IgD-negative memory B cell (primary cell): ENCODE measurements at regions not wholly inside any gene's neighbourhood (a gene's known extent, or its start where the extent isn't known, plus 50 kb on each side); places are given as distances from the start of the nearest gene placed in this dataset.

Experiments
- H3K27ac Mint-ChIP-seq, 3 donors: one replicate each; pipeline ENCODE4 v1.8.0; 2020 to 2022; ENCODE audit warnings: mild to moderate bottlenecking in 3 of 3, mixed read lengths in 3 of 3, moderate library complexity in 1 of 3
- H3K27me3 Mint-ChIP-seq: one replicate; pipeline ENCODE4 v1.8.0; 2021; ENCODE audit warnings: mixed read lengths
- H3K36me3 Mint-ChIP-seq: one replicate; pipeline ENCODE4 v1.8.0; 2020; ENCODE audit warnings: mild to moderate bottlenecking, mixed read lengths
- H3K4me1 Mint-ChIP-seq, 3 donors: one replicate each; pipeline ENCODE4 v1.8.0; 2020 to 2022; ENCODE audit warnings: mixed read lengths in 3 of 3, mild to moderate bottlenecking in 1 of 3
- H3K4me3 Mint-ChIP-seq, 4 donors: one replicate each; pipeline ENCODE4 v1.8.0; 2020 to 2022; ENCODE audit warnings: mild to moderate bottlenecking in 4 of 4, mixed read lengths in 4 of 4, moderate library complexity in 3 of 4
- H3K9me3 Mint-ChIP-seq, 3 donors: one replicate each; pipeline ENCODE4 v1.8.0; 2020 to 2021; ENCODE audit warnings: mixed read lengths in 3 of 3, mild to moderate bottlenecking in 1 of 3

DNA sequence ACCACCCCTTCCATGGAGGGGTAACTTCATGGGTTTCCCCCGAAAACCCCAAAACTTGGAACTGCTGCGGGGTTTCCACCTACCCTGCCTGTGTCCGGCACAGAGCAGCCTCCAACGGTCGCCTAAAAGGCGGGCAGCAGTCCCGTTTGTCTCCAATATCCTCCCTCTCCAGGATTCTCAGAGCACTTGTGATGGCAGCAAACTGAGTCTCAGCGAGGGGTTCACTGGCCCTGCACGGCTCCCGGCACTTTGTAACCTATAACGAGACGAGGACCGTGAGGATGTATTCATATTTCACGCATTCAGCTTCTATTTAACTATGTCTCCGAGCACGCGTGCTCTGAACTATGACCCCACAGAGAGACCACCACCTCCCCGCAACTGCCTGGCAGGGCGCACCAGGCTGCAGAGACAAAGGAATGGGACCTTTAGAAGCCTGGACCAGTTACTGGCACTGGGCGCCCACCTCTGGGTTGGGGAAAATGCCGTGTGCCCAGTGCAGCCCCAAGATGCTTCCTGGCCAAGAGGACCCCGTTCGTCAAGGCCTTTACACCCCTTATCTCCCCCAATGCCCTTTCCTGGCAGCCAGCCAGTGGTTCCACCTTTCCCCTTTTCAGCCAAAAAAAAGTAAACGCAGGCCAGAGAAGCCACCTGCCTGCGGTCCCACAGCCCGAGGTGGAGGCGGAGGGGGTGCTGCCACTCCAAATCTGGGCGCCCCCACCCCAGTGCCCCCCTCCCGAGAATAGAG is 173.1 kb upstream of the RTL1 start:
- H3K27me3 Mint-ChIP-seq = peaks cover 45% of the 10 kb centered on the region
- H3K36me3 Mint-ChIP-seq = no peaks in the 10 kb centered on the region
- H3K4me1 Mint-ChIP-seq = no peaks in the 10 kb centered on the region
- H3K9me3 Mint-ChIP-seq = peaks cover 4 to 9% (median 6%) of the 10 kb centered on the region in 3 donors
- H3K27ac Mint-ChIP-seq = no peak overlapping the region
- H3K4me3 Mint-ChIP-seq = no peak overlapping the region

GRCh38 chr14:101077481-101078074 is 174.1 kb upstream of the RTL1 start:
- Mint-ChIP-seq H3K9me3 (peaks cover 4 to 10% (median 8%) of the 10 kb centered on the region in 3 donors), H3K4me1 (no peaks in the 10 kb centered on the region), H3K27ac (no peak overlapping the region), H3K36me3 (no peaks in the 10 kb centered on the region), H3K27me3 (peaks cover 41% of the 10 kb centered on the region), H3K4me3 (no peak overlapping the region)

GRCh38 chr14:101078170-101078891 is 174.8 kb upstream of the RTL1 start:
- no peaks in the 10 kb centered on the region for H3K36me3 Mint-ChIP-seq
- peak overlapping the region in 1 of 4 donors; percentile 5 for H3K4me3 Mint-ChIP-seq
- H3K4me1 Mint-ChIP-seq = no peaks in the 10 kb centered on the region
- H3K27ac Mint-ChIP-seq = no peak overlapping the region
- H3K9me3 Mint-ChIP-seq = peaks cover 4 to 10% (median 8%) of the 10 kb centered on the region in 3 donors
- peaks cover 41% of the 10 kb centered on the region for H3K27me3 Mint-ChIP-seq

- Mint-ChIP-seq H3K27ac (no peak overlapping the region), H3K27me3 (peaks cover 41% of the 10 kb centered on the region), H3K4me3 (no peak overlapping the region)
These were observed 175.3 kb upstream of the RTL1 start for GRCh38 chr14:101078892-101079221.

DNA sequence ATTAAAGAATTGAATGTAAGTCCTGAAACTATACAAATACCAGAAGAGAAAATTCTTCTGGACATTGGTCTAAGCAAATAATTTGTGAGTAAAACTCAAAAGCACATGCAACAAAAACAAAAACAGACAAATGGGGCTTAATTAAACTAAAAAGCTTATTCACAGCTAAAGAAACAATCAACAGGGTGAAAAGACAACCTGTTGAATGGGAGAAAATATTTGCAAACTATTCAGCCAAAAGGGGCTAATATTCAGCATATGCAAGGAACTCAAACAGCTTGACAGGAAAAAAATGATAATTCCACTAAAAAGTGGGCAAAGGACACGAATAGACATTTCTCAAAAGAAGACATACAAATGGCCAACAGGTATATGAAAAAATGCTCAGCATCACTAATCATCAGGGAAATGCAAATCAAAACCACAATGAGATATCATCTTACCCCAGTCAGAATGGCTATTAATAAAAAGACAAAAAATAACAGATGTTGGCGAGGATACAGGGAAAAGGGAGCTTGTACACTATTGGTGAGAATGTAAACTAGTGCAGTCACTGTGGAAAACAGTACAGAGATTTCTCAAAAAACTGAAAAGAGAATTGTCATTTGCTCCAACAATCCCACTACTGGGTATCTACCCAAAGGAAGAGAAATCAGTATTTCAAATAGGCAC is 177.5 kb upstream of the RTL1 start:
- peaks cover 4 to 11% (median 11%) of the 10 kb centered on the region in 3 donors for H3K9me3 Mint-ChIP-seq
- no peaks in the 10 kb centered on the region for H3K36me3 Mint-ChIP-seq
- H3K4me1 Mint-ChIP-seq = no peaks in the 10 kb centered on the region
- no peak overlapping the region for H3K4me3 Mint-ChIP-seq
- peaks cover 30% of the 10 kb centered on the region for H3K27me3 Mint-ChIP-seq
- H3K27ac Mint-ChIP-seq = no peak overlapping the region

More at GRCh38 chr14:101078892-101079221, 175.3 kb upstream of the RTL1 start:
- Mint-ChIP-seq H3K9me3 (peaks cover 4 to 10% (median 8%) of the 10 kb centered on the region in 3 donors), H3K4me1 (no peaks in the 10 kb centered on the region), H3K36me3 (no peaks in the 10 kb centered on the region)

GRCh38 chr14:101082036-101082435 is 178.5 kb upstream of the RTL1 start:
- Mint-ChIP-seq H3K4me1 (no peaks in the 10 kb centered on the region), H3K27me3 (peaks cover 25% of the 10 kb centered on the region), H3K36me3 (no peaks in the 10 kb centered on the region), H3K27ac (no peak overlapping the region), H3K4me3 (no peak overlapping the region), H3K9me3 (peaks cover 4 to 12% (median 11%) of the 10 kb centered on the region in 3 donors)

- Mint-ChIP-seq H3K9me3 (peaks cover 4 to 12% (median 11%) of the 10 kb centered on the region in 3 donors), H3K4me1 (no peaks in the 10 kb centered on the region), H3K4me3 (no peak overlapping the region), H3K36me3 (no peaks in the 10 kb centered on the region), H3K27me3 (peaks cover 23% of the 10 kb centered on the region), H3K27ac (no peak overlapping the region)
These were observed 179.2 kb upstream of the RTL1 start for GRCh38 chr14:101082436-101083384.

GRCh38 chr14:101083564-101084435 is 180.3 kb upstream of the RTL1 start:
- Mint-ChIP-seq H3K4me3 (no peak overlapping the region), H3K27me3 (peaks cover 17% of the 10 kb centered on the region), H3K27ac (no peak overlapping the region), H3K4me1 (no peaks in the 10 kb centered on the region), H3K36me3 (no peaks in the 10 kb centered on the region), H3K9me3 (peaks cover 4 to 12% (median 11%) of the 10 kb centered on the region in 3 donors)

DNA sequence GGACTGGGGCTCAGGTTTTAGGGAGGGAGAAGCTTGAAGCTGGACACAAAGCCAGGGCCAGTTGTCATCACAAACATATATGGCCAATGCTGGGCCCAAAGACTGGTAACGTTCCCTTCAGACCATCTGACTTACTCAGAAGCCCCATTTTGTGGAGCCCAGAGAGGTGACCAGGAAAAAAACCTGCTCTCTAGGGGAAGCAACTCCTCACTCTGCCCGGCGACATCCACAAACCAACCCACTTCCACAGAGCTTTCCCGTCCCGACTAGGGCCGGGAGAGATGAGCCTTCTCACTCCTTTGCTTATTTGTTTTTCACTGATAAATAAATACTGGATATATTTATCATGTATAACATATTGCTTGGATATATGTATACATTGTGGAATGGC is 180.9 kb upstream of the RTL1 start:
- Mint-ChIP-seq H3K27me3 (peaks cover 13% of the 10 kb centered on the region), H3K36me3 (no peaks in the 10 kb centered on the region), H3K9me3 (peaks cover 4 to 11% (median 9%) of the 10 kb centered on the region in 3 donors), H3K27ac (no peak overlapping the region), H3K4me1 (no peaks in the 10 kb centered on the region), H3K4me3 (no peak overlapping the region)

DNA sequence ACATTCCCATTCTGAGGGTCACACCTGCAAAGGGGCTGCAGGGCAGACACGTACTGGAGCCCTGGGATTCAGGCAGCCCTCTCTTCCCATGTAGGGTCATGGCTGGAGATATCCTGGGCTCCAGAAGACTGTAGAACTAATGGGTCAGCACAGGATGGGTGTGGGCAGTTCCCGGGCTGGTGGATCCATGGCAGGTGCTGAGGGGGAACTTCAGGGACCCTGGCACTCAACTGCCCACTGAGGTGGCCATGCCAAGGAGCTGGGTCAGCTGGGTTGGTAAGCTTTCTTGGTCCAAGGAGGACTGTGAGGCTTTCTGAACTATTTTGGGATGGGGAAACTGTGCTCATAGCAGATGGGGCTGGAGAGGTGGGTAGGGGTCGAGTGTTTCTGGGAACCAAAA is 183.4 kb upstream of the RTL1 start:
- Mint-ChIP-seq H3K4me1 (no peaks in the 10 kb centered on the region), H3K4me3 (peak overlapping the region in 1 of 4 donors; percentile 5), H3K27me3 (peaks cover 4% of the 10 kb centered on the region), H3K36me3 (no peaks in the 10 kb centered on the region), H3K27ac (no peak overlapping the region), H3K9me3 (peaks cover 0 to 3% (median 2%) of the 10 kb centered on the region in 3 donors)

DNA sequence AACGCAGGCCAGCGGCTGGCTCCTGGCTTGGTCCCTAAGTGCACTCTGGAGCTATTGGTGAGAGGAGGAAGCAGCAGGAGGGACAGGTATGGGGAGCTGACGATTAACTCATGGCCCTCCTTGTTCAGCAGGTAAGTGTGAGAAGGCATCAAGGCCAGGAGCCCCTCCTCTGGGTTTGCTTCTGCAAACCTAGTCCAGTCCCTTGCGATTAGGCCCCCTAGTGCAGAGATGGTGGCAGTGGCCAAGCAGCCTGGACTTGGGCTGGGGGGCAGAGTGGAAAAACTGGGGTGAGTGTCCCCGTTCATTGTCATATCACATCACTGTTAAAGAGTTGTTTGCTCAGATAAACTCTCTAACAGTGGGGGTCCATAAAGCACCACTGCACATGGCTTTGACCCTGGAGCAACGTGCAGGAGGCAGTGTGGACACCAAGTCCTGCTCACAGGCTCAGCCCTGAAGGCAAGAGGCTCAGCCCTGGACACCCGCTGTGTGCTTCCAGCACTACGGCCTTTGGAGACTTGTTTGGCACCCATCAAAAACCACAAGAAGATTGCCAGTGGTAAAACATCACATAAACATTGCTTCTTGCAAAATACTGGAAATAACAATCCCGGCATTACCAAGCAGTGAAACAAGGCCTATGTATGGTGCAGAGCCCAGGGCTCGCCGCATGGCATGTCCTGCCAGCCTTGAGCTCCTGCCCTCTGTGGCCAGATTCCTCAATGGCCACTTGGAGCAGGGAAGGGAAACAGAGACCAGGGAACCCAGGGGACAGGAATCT is 184.3 kb upstream of the RTL1 start:
- Mint-ChIP-seq H3K27me3 (peaks cover 4% of the 10 kb centered on the region), H3K4me1 (no peaks in the 10 kb centered on the region), H3K36me3 (no peaks in the 10 kb centered on the region), H3K27ac (no peak overlapping the region), H3K4me3 (peak overlapping the region in 1 of 4 donors; percentile 74), H3K9me3 (peaks cover 0 to 3% (median 2%) of the 10 kb centered on the region in 3 donors)

DNA sequence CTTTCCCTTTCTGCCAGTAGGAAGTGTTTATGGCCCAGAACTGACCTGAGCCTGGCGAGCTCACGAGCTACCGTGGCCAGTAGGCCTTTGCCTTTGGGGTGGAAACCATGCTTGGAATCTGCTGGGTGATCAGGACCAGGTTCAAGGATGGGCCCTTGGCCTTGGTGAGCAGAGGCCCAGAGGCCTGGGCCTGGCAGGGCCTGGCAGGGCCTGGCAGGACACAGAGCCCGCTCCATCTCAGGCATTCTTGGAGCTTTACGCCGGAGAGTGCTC is 184.8 kb upstream of the RTL1 start:
- Mint-ChIP-seq H3K27me3 (peaks cover 4% of the 10 kb centered on the region), H3K27ac (no peak overlapping the region), H3K36me3 (no peaks in the 10 kb centered on the region), H3K9me3 (peaks cover 0 to 3% (median 2%) of the 10 kb centered on the region in 3 donors), H3K4me3 (no peak overlapping the region), H3K4me1 (no peaks in the 10 kb centered on the region)

- Mint-ChIP-seq H3K36me3 (no peaks in the 10 kb centered on the region), H3K27ac (no peak overlapping the region), H3K4me3 (no peak overlapping the region), H3K9me3 (peaks cover 0 to 3% (median 2%) of the 10 kb centered on the region in 3 donors), H3K4me1 (no peaks in the 10 kb centered on the region), H3K27me3 (peaks cover 4% of the 10 kb centered on the region)
These were observed 185.2 kb upstream of the RTL1 start for GRCh38 chr14:101088714-101089113.
